MM.1S (cell line): ENCODE measurements at regions not wholly inside any gene's neighbourhood (a gene's known extent, or its start where the extent isn't known, plus 50 kb on each side); places are given as distances from the start of the nearest gene placed in this dataset.

ENCODE experiments used
- DNase-seq: peaks from one replicate; pipeline ENCODE4 v3.0.0-alpha.2; 2015
- H2AFZ ChIP-seq: fragments of 300-600 bp; sonication (generic); 2 replicates; pipeline ENCODE4 v1.6.0; 2016; ENCODE audit warnings: antibody characterized with exemption, low read length
- H3F3A ChIP-seq: fragments of 300-600 bp; sonication (generic); 2 replicates; pipeline ENCODE4 v1.6.1; 2016; ENCODE audit warnings: mild to moderate bottlenecking, antibody characterized with exemption, low read length, moderate library complexity, mixed read lengths; ENCODE audit not compliant: insufficient read depth
- H3K27ac ChIP-seq: fragments of 300-600 bp; sonication (generic); 2 replicates; pipeline ENCODE4 v1.5.1; 2016; ENCODE audit warnings: mild to moderate bottlenecking, low read length
- H3K27me3 ChIP-seq: fragments of 300-600 bp; sonication (generic); replicated peaks from 2 replicates; pipeline ENCODE4 v1.6.0; 2016; ENCODE audit warnings: low read length; ENCODE audit not compliant: insufficient read depth
- H3K36me3 ChIP-seq: fragments of 300-600 bp; sonication (generic); replicated peaks from 2 replicates; pipeline ENCODE4 v1.6.1; 2016; ENCODE audit warnings: mild to moderate bottlenecking, low read length, mixed read lengths; ENCODE audit not compliant: insufficient read depth
- H3K4me1 ChIP-seq: fragments of 300-600 bp; sonication (generic); 2 replicates; pipeline ENCODE4 v1.6.1; 2016; ENCODE audit warnings: low read length, mixed read lengths
- H3K4me2 ChIP-seq: fragments of 300-600 bp; sonication (generic); 2 replicates; pipeline ENCODE4 v1.6.0; 2016; ENCODE audit warnings: low read depth, low read length
- H3K4me3 ChIP-seq: fragments of 300-600 bp; sonication (generic); 2 replicates; pipeline ENCODE4 v1.5.1; 2016; ENCODE audit warnings: low read length, mixed read lengths
- H3K79me2 ChIP-seq: fragments of 300-600 bp; sonication (generic); 2 replicates; pipeline ENCODE4 v1.6.1; 2016; ENCODE audit warnings: mixed run types, low read length, mixed read lengths
- H3K9ac ChIP-seq: fragments of 300-600 bp; sonication (generic); 2 replicates; pipeline ENCODE4 v1.6.1; 2016; ENCODE audit warnings: low read length, mixed read lengths
- H3K9me2 ChIP-seq: fragments of 300-600 bp; sonication (generic); replicated peaks from 2 replicates; pipeline ENCODE4 v1.6.1; 2016; ENCODE audit warnings: mild to moderate bottlenecking, low read length, mixed read lengths; ENCODE audit not compliant: insufficient read depth
- H3K9me3 ChIP-seq: fragments of 300-600 bp; sonication (generic); replicated peaks from 2 replicates; pipeline ENCODE4 v1.6.1; 2016; ENCODE audit warnings: mild to moderate bottlenecking, low read length, mixed read lengths; ENCODE audit not compliant: insufficient read depth
- H4K20me1 ChIP-seq: fragments of 300-600 bp; sonication (generic); 2 replicates; pipeline ENCODE4 v1.6.1; 2016; ENCODE audit warnings: mild to moderate bottlenecking, low read length, moderate library complexity, mixed read lengths; ENCODE audit not compliant: insufficient read depth
- CTCF ChIP-seq: fragments of 300-600 bp; sonication (generic); IDR thresholded peaks from 2 replicates; pipeline ENCODE4 v1.5.1; 2016; ENCODE audit warnings: antibody characterized with exemption, low read length, mixed read lengths
- EZH2 ChIP-seq: fragments of 300-600 bp; sonication (generic); optimal IDR thresholded peaks from 2 replicates; pipeline ENCODE3; 2017; ENCODE audit warnings: low read depth, mild to moderate bottlenecking, antibody characterized with exemption, low read length, mixed read lengths
- EZH2phosphoT487 ChIP-seq: fragments of 300-600 bp; sonication (generic); IDR thresholded peaks from 2 replicates; pipeline ENCODE4 v1.6.1; 2018; ENCODE audit warnings: antibody characterized with exemption, low read length

- no peak for DNase-seq
- H3K27me3 ChIP-seq: no peaks in the 10 kb centered on the region
Measured at GRCh38 chr18:78912336-78912735, 67.3 kb upstream of the SALL3 start.

GRCh38 chr18:78912844-78913243, 66.8 kb upstream of the SALL3 start:
- no peak for DNase-seq
- Histone ChIP-seq H3F3A (no peaks in the 10 kb centered on the region), H3K27me3 (no peaks in the 10 kb centered on the region), H3K4me2 (no peak overlapping the region), H3K27ac (no peak overlapping the region), H3K9me2 (no peaks in the 10 kb centered on the region), H3K9ac (no peak overlapping the region), H3K79me2 (no peaks in the 10 kb centered on the region), H3K4me1 (no peaks in the 10 kb centered on the region), H3K9me3 (no peaks in the 10 kb centered on the region), H2AFZ (no peak overlapping the region), H3K4me3 (no peak overlapping the region), H3K36me3 (no peaks in the 10 kb centered on the region), H4K20me1 (no peaks in the 10 kb centered on the region)
- TF ChIP-seq EZH2: no peak
- TF ChIP-seq CTCF: no peak
- TF ChIP-seq EZH2phosphoT487: no peak

More at GRCh38 chr18:78912336-78912735, 67.3 kb upstream of the SALL3 start:
- Histone ChIP-seq H3K79me2 (no peaks in the 10 kb centered on the region), H3K4me1 (no peaks in the 10 kb centered on the region), H3K9ac (no peak overlapping the region), H3K9me2 (no peaks in the 10 kb centered on the region), H3F3A (no peaks in the 10 kb centered on the region), H3K36me3 (no peaks in the 10 kb centered on the region), H3K4me3 (no peak overlapping the region), H2AFZ (no peak overlapping the region), H3K9me3 (no peaks in the 10 kb centered on the region), H3K4me2 (no peak overlapping the region), H3K27ac (no peak overlapping the region), H4K20me1 (no peaks in the 10 kb centered on the region)
- TF ChIP-seq EZH2 (no peak), EZH2phosphoT487 (no peak), CTCF (no peak)

GRCh38 chr18:78913395-78913794, 66.2 kb upstream of the SALL3 start:
- Histone ChIP-seq H3K9me2 (no peaks in the 10 kb centered on the region), H3K27ac (no peak overlapping the region), H2AFZ (no peak overlapping the region), H3F3A (no peaks in the 10 kb centered on the region), H3K9ac (no peak overlapping the region), H3K4me1 (no peaks in the 10 kb centered on the region), H3K36me3 (no peaks in the 10 kb centered on the region), H3K4me2 (no peak overlapping the region), H3K79me2 (no peaks in the 10 kb centered on the region), H3K27me3 (no peaks in the 10 kb centered on the region), H4K20me1 (no peaks in the 10 kb centered on the region), H3K4me3 (no peak overlapping the region), H3K9me3 (no peaks in the 10 kb centered on the region)
- TF ChIP-seq EZH2phosphoT487: no peak
- TF ChIP-seq CTCF: no peak
- TF ChIP-seq EZH2: no peak
- DNase-seq: no peak
